Activated CD4-positive, alpha-beta T cell treated with anti-CD3 and anti-CD28 coated beads for 4 hours (primary cell): ENCODE measurements at regions not wholly inside any gene's neighbourhood (a gene's known extent, or its start where the extent isn't known, plus 50 kb on each side); places are given as distances from the start of the nearest gene placed in this dataset.

Experiments used
- DNase-seq, 2 donors: peaks; one replicate each; pipeline ENCODE4 v3.0.0-alpha.2; 2020

DNA sequence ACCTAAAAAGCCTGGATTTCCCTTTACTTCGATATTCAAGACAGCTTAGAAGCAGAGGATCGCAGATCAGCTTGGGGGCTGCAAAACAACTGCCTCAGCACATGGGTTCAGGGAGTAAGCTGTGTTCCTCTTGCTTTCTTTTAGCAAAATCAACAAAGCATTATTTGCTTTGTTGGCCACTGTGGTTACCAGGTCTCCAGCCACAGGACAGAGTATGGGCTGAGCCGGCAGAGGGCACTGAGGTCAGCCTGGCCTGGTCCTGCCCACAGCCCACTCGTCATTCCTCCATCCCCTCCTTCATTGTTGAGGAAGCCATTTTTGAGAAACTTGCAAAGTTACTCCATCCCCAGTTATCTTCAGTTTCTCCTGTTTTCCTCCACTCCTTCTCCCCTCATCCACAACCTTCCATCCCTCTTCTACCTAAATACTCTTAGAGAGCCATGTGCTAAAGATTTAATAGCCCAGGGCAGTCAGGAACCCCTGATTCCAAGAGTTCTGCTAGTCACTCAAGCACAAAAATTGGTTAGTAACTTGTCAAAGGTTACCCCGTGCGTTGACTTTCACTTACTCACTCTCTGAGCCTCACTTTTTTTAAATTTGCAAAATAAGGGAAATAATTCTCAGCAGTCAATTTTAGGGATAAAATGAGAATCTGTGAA lies 60.0 kb upstream of the HES1 start:
- no peak for DNase-seq

DNA sequence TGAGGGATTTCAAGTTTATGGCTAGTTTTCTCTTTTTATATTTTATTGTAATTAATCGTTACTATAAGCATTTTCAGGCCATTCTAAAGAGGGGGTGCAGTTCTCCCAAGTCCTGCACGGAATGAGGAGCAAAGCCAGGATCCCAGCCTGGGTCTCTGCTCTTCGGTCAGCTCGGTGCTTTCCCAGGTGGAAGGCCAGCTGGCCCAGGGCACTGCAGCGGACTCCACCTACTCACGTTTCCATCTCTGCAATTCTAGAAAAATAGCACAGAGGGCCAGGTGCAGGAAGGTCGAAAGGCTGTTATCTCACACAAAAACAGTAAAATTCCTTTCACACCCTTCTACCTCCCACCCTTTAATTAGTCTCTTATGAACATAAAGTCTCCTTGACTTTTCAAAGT lies 59.5 kb upstream of the HES1 start:
- no peak for DNase-seq

DNA sequence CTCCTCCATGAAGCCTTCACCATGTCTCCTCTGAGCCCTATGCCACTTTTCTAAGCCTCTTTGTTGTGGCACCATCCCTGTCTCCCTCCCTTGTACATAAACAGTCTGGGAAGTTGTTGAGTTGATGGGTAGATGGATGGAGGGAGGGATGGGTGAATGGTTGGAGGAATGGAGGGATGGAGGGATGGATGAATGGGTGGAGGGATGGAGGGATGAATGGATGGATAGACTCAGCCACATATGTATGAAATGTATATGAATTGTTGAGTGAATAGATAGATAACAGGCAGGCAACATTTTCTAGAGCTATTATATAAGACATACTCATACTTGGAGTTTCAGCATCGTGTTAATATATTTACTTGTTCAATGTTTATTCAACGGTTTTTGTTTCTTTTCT lies 58.3 kb upstream of the HES1 start:
- DNase-seq = no peak

DNA sequence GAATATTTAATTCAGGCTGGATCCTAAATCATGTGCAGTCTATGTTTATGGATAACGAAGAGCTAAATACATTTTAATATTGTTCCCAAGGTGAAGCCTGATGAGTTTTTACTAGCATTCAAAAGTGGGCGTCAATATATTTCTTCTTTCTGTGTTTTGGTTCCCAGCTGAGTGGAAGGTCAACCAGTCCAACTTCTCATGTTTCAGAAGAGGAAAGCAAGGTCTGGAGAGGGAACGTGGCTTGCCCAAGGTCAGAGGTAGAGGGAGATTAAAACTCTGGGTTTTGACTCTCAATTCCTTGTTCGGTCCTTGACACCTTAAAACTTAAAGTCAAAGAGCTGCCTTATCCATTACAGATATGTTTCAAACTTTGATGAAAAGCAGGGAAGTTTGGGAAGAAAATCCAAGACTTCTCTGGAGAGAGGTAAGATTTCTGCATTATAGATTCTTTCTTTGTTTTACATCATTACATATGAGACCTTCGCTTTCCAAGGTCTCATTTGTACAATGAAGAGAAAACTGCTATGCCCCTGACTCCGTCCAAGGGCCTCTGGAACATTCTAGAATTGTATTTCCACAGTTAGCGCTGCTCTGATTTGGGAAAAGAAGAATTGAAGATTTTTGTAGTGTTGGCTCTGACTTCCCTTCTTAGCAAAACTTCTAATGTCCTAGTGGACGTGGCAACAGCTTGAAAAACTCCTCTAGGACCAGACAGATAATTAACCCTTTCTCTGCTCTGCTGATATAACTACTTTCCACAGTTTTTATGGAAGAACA lies 57.7 kb upstream of the HES1 start:
- no peak for DNase-seq

DNA sequence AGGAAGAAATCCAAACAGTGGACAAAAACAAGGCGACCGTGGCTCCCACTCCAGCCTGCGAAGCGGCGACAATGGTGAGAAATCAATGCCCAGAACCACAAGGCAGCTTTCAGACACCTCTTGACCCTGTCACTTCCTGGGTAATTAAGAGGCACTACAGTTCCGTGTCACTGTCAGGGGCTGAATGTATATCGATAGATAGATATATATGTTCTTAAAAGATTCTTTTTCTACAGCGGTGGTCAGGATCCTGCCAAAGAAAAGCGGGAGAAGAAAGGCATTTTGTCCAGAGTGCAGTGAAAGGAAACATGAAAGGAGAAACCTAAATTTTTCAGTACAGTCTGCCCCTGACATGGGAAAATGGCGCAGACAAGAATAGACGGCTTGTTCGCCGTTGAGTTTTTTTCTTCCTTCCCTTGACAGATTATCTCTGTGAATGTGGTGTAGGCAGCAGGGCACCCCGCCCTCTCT lies 56.2 kb upstream of the HES1 start:
- DNase-seq = no peak

DNA sequence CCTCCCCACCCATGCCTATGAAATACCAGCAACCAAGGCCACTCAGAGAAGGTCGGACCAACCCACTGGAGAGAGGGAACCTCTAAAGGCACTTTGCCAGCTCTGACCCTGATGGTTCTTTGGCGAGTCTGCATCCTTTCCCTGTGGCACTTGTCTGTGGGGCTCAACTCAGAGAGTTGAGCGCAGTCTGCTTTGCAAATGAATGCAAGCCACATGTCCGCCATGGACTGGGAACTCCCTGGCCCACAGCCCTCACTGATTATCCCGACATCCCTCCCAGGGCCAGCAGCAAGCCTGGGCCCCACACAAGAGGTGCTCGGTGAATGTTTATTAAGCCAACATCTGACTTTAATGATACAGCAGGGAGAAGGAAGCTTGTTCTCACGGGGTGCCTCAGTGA lies 55.5 kb upstream of the HES1 start:
- DNase-seq = no peak

DNA sequence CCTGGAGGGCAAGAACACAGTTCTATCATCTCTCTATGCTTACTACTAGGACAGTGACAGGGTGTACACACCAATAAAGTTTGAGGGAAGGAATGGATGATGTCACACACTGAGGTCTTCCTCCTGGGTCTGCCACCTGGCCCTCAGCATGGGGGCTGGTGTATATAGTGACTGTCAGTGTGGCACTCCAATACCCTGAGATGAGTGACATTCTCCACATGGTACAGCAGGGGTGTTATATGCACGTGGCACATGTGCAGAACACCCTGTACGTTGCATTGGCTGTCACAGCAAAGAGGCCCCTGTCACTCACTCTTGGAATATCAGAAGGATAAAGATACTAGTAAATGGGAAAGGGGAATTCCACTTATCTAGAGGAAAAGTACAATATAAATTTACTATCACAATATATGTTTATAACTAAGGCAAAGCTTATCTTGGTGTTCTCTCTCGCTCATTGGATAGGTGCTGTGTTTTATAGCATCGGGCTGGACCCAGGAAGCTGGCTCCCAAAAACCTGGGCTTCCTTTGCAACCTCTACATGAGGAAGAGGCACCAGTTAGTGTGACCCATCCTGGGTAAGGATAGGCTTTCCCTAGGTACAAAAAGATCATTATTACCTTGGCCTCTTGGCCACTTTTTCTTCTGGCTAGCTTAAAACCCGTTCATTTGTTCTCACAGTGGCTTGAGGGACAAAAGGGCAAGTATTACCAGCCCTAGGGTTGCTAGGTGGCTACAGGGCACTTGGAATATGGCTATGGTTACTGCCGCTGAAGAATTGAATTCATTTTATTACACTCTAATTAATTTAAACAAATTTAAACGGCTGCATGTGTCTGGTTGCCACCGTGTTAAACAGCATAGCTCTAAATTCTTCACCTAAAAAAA lies 54.8 kb upstream of the HES1 start:
- no peak for DNase-seq

DNA sequence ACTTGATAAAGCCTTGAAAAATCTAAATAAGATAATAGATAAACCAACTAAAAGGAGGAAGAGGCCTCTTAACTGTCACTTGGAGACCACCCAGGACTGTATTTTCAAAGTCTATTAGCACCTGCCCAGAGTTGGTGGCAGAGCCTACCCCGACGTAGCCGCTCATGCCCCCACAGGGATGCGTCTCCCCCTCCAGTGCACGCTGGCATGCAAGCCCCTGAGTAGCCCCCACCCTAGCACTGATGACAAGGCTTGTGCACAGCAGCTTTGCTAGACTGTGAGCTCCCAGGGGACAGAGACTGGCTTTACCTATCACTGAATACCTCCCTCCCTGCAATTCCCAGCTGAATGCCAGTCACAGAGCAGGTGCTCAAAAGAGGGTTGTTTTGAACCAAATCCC lies 54.1 kb upstream of the HES1 start:
- DNase-seq = no peak

DNA sequence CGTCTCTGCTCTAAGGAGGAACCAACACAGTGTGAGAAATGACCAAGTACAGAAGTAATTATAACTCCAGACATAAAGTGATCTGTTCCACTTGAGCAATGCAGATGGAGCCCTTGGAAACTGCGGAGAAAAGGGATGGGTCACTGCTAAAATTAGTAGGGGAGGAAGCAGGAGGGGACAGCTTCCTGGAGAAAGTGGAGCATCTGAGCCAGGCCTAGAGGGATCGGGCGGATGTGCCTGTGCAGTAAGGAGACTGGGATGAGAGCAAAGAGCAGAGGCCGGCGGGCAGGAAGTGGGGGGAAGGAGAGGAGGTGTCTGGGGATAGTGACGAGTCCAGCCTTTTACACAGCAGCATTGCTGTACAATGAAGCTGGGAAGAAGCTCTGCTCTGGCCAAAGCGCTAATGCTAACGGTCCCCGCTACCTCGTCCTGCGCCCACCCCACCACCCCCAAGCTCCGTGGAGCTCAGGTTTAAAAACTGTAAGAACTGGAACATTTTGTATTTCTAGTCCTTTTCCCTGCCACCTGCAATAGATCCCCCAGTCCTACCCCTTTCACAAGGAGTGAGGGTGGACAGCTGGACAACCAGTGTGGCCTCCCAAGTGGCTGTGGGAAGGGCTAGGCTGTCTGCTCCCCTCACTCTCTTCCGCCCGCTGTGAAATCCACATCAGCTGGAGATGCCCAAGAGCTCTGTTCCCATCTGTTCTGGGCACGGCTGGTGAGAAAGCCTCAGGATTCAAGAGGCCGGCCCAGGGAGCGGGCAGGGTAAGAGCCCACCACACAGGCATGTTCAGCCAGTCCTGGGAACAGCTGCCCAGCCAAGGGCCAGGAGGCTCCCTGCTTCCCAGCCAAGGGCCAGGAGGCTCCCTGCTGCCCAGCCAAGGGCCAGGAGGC lies 53.0 kb upstream of the HES1 start:
- DNase-seq = no peak

DNA sequence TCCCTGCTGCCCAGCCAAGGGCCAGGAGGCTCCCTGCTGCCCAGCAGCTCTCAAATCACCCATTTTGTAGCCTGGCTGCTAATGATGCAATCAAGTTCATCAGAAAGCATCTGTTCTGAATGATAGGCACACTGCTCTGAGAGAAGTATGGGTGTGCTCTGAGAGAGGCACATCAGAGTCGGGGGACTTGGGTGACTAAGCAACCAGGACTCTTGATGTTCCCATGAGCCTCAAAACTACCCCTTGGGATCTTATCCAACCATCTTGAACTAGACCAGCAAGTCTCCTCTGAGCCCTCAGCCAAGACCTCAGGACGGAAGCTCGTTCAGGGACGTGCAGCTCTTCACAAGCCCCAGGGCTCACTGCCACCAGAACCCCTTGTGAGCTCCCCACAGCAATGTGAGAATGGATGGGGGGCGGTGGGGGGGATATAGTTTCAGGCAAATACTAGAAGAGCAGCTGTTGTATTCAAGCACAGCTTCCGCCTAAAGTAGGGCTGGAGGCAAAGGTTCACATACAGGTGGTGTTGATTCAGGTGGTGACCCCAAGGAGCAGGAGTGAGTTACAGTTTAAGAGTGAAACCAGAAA lies 52.2 kb upstream of the HES1 start:
- no peak for DNase-seq

DNA sequence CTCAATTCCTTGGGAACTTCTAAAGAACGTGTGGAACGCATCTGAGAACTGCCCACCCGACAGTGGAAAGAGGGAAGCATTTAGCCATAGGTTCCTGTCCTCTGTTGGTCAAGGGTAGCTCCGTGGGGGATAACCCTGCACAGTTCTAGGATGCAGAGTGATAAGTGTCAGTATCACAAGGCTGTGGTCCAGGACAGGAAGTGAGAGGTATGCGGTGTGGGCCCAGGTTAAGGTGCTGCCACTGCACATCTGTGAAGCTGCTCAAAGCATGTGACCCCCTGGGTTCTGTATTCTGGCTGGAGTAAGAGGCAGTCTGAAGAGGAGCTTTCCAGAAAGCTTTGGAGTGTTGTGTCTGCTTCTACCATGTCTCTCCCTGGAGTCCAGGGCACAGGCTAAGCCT lies 51.7 kb upstream of the HES1 start:
- DNase-seq = no peak
